Adipocyte (in vitro differentiated cells): ENCODE measurements at regions not wholly inside any gene's neighbourhood (a gene's known extent, or its start where the extent isn't known, plus 50 kb on each side); places are given as distances from the start of the nearest gene placed in this dataset.

Experiments used
- DNase-seq: peaks from one replicate; pipeline ENCODE4 v3.0.0-alpha.2; 2015; ENCODE audit warnings: low read depth
- H3K27me3 ChIP-seq: replicated peaks from 2 replicates; pipeline ENCODE4 v1.7.0; 2013; ENCODE audit warnings: mild to moderate bottlenecking, low read length, moderate library complexity; ENCODE audit not compliant: control insufficient read depth, insufficient read depth
- H3K36me3 ChIP-seq: 2 replicates; pipeline ENCODE4 v1.7.0; 2013; ENCODE audit warnings: low read length, mild to moderate bottlenecking, moderate library complexity; ENCODE audit not compliant: control insufficient read depth, insufficient read depth, severe bottlenecking
- H3K4me1 ChIP-seq: 2 replicates; pipeline ENCODE4 v1.7.0; 2013; ENCODE audit warnings: mild to moderate bottlenecking, low read length, moderate library complexity; ENCODE audit not compliant: control insufficient read depth, insufficient read depth
- H3K4me3 ChIP-seq: 2 replicates; pipeline ENCODE4 v1.7.0; 2013; ENCODE audit warnings: mild to moderate bottlenecking, low read length, moderate library complexity
- H3K9ac ChIP-seq: 2 replicates; pipeline ENCODE4 v1.7.0; 2013; ENCODE audit warnings: mild to moderate bottlenecking, low read length, moderate library complexity
- H3K9me3 ChIP-seq: 2 replicates; pipeline ENCODE4 v1.7.0; 2013; ENCODE audit warnings: mild to moderate bottlenecking, low read length, moderate library complexity; ENCODE audit not compliant: control insufficient read depth

DNA sequence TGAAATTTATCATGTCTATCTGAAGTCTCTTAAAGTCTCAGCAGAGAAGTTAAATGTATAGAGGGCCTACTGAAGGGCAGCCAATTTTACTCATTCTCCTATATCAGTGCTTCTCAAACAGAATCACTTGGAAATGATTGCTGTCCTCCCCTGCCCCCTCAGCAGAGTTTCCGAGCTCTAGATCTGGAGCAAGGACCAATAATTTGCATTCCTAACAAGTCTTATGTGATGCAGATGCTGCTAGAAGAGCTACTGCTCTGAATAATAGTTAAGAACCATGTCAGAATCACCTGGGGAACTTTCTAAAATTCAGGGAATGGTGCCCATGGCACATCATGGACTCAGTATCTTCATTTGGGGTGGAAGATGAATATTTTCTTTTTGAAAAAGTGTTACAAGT is 105.6 kb upstream of the EPHA4 start:
- no peak overlapping the region for H3K4me3 ChIP-seq
- no peak overlapping the region for H3K9ac ChIP-seq
- no peaks in the 10 kb centered on the region for H3K27me3 ChIP-seq
- no peaks in the 10 kb centered on the region for H3K36me3 ChIP-seq
- H3K4me1 ChIP-seq = no peaks in the 10 kb centered on the region
- DNase-seq = no peak
- peaks cover 8% of the 10 kb centered on the region for H3K9me3 ChIP-seq

DNA sequence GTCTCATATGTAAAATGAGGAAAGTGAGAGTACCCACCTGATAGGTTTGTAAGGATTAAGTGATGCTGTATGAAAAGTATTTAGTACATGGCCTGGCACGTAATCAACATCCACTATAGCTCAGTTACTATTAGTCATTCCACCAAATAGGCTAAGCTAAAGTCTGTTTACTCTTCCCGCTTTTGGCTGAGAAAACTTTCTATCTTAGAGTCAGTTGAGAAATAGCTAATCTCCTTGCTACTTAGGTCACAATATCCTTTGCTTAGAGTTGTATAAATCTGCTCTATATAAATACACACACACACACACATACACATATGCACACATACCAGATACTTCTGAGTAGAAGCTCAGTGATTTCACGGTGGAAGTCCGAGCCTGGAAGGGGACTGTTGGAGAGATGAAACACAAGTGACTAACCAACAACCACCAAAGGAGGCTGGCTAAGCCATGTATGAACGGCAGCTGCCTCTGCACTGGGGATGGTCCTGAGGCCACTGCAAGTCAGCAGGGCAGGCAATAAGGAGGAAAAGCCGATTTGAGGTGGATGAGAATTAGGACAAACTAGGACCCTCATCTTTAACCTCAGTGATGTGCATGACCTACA is 104.6 kb upstream of the EPHA4 start:
- no peak overlapping the region for H3K4me3 ChIP-seq
- H3K9ac ChIP-seq = no peak overlapping the region
- H3K27me3 ChIP-seq = no peaks in the 10 kb centered on the region
- no peaks in the 10 kb centered on the region for H3K36me3 ChIP-seq
- H3K4me1 ChIP-seq = no peaks in the 10 kb centered on the region
- peak; percentile 24 for DNase-seq
- H3K9me3 ChIP-seq = peaks cover 8% of the 10 kb centered on the region

DNA sequence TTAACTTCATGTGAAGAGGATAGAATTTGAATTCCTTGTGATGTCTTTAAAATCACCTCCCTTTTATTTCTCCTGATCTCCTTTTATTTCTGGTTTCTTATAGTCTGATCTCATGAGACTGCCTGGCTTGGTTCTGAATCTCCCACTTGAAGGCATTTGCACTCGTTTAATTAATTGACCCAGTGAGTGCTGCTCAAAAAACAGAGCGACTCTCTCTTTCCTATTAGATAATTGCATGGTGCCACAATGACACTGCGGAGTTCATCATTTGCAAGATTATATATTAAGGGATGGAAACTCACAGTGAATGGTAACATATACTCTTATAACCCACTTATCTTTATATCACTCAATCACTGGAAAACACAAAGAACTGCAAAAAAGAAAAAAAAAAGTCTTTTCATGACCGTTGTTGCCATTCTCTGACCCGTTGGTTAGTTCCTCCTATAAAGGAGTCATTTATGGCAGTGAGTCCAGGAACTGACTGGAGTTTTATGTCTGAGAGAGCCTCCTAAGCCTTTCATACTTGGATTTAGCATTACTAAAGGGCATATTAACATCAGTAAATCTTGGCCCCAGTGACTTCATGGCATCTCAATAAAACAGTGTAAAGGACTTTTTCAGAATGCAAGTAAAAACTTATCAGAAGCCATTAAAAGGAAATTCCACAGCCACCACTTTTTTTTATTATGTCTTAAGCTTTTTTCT is 103.3 kb upstream of the EPHA4 start:
- H3K27me3 ChIP-seq = no peaks in the 10 kb centered on the region
- no peaks in the 10 kb centered on the region for H3K4me1 ChIP-seq

DNA sequence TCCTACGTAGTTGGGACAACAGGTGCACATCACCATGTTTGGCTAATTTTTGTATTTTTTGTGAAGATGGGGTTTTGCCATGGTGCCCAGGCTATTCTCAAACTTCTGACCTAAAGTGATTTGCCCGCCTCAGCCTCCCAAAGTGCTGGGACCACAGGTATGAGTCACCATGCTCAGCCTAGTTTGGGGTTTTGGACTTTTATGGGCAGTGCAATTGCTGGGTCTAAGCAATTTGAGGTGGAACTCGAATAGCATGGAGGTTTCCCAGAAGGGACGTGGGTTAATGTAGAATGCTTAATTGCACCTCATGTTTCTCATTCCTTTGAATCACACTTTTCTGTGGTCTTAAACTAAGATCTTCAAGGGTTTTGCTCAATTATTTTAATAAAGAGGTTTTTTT is 102.3 kb upstream of the EPHA4 start:
- Histone ChIP-seq H3K9me3 (peaks cover 8% of the 10 kb centered on the region), H3K36me3 (no peaks in the 10 kb centered on the region), H3K9ac (no peak overlapping the region), H3K4me1 (no peaks in the 10 kb centered on the region), H3K27me3 (no peaks in the 10 kb centered on the region), H3K4me3 (no peak overlapping the region)
- DNase-seq = no peak

More for the DNA sequence above, 103.3 kb upstream of the EPHA4 start:
- Histone ChIP-seq H3K9me3 (peaks cover 8% of the 10 kb centered on the region), H3K36me3 (no peaks in the 10 kb centered on the region), H3K9ac (no peak overlapping the region), H3K4me3 (no peak overlapping the region)
- no peak for DNase-seq

DNA sequence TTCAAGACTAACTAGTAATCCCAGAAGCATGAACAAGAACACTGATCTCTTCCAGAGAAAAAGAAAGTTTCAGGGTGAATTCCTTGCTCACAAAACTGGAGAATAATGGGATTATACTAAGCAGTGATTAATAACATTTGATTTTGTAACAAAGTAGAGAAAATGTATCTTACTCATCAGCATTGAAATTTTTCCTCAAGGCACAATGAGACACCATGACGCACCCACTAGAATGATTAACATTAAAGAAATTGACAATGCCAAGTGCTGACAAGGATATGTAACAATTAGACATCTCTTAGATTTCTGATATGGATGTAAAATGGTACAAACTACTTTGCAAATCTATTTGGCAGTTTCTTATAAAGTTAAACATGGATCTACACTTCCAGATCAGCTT is 101.1 kb upstream of the EPHA4 start:
- H3K4me1 ChIP-seq = no peaks in the 10 kb centered on the region
- DNase-seq = no peak
- peaks cover 8% of the 10 kb centered on the region for H3K9me3 ChIP-seq
- H3K27me3 ChIP-seq = no peaks in the 10 kb centered on the region
- no peak overlapping the region for H3K4me3 ChIP-seq
- no peak overlapping the region for H3K9ac ChIP-seq
- H3K36me3 ChIP-seq = no peaks in the 10 kb centered on the region

DNA sequence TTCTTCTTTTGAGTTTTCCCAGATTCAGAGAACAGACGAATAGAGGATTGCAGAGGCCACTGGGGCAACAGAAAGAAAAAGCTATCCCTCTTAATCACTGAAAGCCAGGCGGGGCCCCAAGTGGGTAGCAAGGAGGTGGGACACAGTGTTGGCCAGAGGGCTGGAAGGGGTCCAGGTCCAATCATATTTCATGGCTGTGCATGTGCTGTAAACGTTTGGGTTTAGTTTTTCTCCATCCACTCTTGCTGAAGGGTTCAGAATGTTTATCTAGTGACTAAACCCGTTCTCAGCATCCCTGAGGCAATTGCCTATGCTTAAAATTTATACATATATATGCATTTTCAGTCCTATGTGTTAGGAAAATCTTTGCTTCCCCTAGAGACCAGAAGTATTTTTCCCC is 99.4 kb upstream of the EPHA4 start:
- H3K4me3 ChIP-seq = no peak overlapping the region

DNA sequence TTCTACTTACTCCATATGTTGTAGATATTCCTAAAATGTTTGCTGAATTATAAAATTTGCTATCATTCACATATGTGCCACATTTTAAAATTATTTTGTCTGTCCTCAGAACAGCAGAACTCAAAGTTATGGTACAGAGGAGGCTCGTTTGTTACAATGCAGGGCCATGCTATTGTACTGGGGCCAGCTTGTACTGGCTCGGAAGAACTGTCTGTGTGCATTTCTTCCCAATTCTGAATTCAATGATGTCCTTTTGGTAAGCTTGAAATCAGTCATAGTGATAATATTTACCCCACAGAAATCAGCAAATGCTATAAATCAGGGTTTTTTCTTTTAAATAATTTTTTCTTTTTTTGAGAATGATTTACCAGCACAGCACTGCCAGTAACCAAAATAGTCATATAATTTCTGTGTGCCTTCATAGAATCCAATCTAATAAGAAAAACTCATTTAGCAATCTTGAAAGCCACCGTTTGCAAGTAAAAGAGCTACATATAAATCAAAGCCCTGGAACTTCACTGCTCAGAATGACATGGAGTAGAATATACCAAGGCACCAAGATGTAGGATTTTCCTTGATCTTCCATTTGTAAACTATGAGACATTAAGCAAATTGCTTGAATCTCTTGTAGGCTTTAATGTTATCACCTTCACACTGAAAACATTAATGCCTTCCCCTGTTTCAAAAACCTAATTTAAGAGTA is 90.7 kb upstream of the EPHA4 start:
- H3K27me3 ChIP-seq = no peaks in the 10 kb centered on the region
- H3K36me3 ChIP-seq = no peaks in the 10 kb centered on the region
- DNase-seq = no peak
- H3K4me1 ChIP-seq = no peaks in the 10 kb centered on the region
- peaks cover 3% of the 10 kb centered on the region for H3K9me3 ChIP-seq
- H3K4me3 ChIP-seq = no peak overlapping the region
- H3K9ac ChIP-seq = no peak overlapping the region

More for the DNA sequence above, 99.4 kb upstream of the EPHA4 start:
- Histone ChIP-seq H3K9me3 (peaks cover 8% of the 10 kb centered on the region), H3K4me1 (no peaks in the 10 kb centered on the region), H3K9ac (no peak overlapping the region), H3K27me3 (no peaks in the 10 kb centered on the region), H3K36me3 (no peaks in the 10 kb centered on the region)
- DNase-seq = peak; percentile 77

DNA sequence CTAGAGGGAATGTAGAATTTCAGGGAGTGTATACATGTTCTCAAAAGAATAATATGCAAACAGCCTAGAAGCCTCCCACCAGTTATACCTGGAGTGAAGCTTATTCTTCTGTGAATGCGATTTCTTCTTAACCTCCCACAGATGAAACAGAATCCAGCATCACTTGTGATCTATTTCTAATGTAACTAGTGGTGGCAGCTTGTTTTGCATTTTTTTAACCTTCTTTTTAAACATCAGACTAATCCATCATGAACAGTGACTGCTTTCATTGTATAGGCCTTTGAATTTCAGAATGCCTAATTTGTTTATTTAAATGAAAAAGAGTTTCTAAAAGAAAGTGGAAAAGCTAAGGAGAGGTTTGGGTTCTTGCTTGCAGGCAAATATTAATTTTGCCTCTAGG is 85.7 kb upstream of the EPHA4 start:
- no peak for DNase-seq
- Histone ChIP-seq H3K9me3 (peaks cover 3% of the 10 kb centered on the region), H3K36me3 (no peaks in the 10 kb centered on the region), H3K27me3 (no peaks in the 10 kb centered on the region), H3K4me3 (no peak overlapping the region), H3K9ac (no peak overlapping the region), H3K4me1 (no peaks in the 10 kb centered on the region)

DNA sequence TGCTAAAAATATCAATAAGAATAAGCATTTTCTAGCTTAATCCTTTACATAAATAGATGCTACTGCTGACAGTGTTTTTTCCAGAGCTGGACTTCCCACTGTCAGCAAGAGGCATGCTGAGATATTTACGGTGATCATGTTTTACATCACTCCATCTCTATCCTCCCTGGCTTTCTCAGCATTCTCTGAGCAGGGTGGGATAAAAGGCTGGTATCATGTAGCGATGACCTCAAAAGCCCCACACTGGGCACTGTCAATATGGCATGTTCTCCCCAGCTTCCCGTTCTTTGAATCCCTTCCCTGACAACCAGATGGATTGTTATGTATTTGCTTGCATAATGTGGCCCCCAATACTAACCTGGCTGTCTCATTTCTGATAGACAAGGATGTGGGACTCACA is 83.2 kb upstream of the EPHA4 start:
- DNase-seq = no peak
- Histone ChIP-seq H3K27me3 (no peaks in the 10 kb centered on the region), H3K4me3 (no peak overlapping the region), H3K4me1 (no peaks in the 10 kb centered on the region), H3K36me3 (no peaks in the 10 kb centered on the region), H3K9me3 (peaks cover 3% of the 10 kb centered on the region), H3K9ac (no peak overlapping the region)

DNA sequence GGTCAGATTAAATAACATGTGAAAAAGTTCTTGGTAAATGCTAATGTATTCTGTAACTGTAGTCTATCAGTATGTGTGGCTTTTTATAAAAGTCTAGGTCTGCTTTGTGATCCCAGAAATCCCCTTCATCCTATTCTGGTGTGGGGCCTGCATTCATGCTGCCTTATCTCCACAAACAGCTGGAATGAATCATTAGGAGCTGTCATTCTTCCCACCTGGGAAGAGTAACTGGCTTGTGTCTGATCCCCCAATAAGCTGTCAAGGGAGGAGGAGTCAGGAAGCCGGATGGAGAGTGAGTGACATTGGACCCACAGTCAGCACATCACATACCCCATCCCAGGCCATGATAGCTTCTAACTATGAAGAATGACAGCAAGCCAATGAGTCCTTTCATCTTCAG is 81.1 kb upstream of the EPHA4 start:
- no peak for DNase-seq
- Histone ChIP-seq H3K27me3 (no peaks in the 10 kb centered on the region), H3K36me3 (no peaks in the 10 kb centered on the region), H3K4me1 (no peaks in the 10 kb centered on the region), H3K4me3 (no peak overlapping the region), H3K9me3 (no peaks in the 10 kb centered on the region), H3K9ac (no peak overlapping the region)

DNA sequence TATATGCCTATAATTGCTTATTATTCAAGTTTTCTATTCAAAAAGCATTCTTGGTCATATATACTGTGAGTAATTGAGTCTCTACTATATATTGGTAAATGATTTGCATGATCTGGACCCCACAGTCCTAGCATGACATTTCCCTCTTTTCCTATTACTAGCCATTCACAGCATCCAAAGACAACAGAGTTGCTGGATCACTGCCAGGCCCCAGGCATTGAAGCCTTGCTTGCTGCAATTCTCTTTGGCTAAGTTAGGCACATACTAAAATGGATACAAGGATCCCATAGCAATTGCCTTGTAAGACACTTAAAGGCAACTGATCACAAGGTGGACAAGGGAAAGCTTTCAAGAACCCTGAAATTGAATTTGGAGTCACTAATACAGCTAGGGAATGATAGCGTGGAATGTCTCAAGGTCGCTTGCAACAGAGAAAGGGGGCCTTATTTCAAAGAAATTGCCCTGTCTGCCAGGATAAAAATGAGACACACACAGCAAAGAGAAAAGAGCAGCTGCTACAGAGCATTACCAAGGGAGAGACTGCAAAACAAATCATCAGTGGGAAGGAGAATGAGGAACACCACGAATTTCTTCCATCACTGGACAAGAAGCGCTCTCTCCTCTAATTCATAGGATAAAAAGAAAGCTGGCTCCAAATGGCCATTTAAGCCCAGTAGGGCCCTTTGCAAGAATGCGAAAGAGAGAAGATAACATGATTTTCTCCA is 77.1 kb upstream of the EPHA4 start:
- H3K36me3 ChIP-seq = no peaks in the 10 kb centered on the region
- no peaks in the 10 kb centered on the region for H3K4me1 ChIP-seq
- no peak overlapping the region for H3K4me3 ChIP-seq
- H3K27me3 ChIP-seq = no peaks in the 10 kb centered on the region
- DNase-seq = peak; percentile 48
- H3K9me3 ChIP-seq = no peaks in the 10 kb centered on the region
- no peak overlapping the region for H3K9ac ChIP-seq
